ENCODE measurements at regions not wholly inside any gene's neighbourhood (a gene's known extent, or its start where the extent isn't known, plus 50 kb on each side); places are given as distances from the start of the nearest gene placed in this dataset.

DNA sequence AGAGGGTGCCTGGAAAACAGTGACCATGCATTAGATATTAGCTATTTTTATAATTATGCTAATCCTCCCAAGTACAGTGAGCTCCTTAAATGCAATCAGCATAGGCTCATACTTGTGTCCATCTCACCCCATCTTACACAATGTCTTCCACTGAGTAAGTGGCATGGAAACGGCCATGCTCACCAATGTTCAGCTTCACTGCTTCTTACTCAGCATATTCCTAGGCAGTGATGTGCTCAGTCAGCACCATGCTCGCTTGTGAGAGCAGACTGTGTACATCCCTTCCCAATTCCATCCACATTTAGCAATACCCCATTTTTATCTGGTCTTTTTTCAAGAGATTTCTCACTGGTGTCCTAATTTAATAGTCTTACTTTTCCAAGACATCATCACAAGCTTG lies 454.8 kb upstream of the SOX9 start (continued):
- TF ChIP-seq, protein P1, sequence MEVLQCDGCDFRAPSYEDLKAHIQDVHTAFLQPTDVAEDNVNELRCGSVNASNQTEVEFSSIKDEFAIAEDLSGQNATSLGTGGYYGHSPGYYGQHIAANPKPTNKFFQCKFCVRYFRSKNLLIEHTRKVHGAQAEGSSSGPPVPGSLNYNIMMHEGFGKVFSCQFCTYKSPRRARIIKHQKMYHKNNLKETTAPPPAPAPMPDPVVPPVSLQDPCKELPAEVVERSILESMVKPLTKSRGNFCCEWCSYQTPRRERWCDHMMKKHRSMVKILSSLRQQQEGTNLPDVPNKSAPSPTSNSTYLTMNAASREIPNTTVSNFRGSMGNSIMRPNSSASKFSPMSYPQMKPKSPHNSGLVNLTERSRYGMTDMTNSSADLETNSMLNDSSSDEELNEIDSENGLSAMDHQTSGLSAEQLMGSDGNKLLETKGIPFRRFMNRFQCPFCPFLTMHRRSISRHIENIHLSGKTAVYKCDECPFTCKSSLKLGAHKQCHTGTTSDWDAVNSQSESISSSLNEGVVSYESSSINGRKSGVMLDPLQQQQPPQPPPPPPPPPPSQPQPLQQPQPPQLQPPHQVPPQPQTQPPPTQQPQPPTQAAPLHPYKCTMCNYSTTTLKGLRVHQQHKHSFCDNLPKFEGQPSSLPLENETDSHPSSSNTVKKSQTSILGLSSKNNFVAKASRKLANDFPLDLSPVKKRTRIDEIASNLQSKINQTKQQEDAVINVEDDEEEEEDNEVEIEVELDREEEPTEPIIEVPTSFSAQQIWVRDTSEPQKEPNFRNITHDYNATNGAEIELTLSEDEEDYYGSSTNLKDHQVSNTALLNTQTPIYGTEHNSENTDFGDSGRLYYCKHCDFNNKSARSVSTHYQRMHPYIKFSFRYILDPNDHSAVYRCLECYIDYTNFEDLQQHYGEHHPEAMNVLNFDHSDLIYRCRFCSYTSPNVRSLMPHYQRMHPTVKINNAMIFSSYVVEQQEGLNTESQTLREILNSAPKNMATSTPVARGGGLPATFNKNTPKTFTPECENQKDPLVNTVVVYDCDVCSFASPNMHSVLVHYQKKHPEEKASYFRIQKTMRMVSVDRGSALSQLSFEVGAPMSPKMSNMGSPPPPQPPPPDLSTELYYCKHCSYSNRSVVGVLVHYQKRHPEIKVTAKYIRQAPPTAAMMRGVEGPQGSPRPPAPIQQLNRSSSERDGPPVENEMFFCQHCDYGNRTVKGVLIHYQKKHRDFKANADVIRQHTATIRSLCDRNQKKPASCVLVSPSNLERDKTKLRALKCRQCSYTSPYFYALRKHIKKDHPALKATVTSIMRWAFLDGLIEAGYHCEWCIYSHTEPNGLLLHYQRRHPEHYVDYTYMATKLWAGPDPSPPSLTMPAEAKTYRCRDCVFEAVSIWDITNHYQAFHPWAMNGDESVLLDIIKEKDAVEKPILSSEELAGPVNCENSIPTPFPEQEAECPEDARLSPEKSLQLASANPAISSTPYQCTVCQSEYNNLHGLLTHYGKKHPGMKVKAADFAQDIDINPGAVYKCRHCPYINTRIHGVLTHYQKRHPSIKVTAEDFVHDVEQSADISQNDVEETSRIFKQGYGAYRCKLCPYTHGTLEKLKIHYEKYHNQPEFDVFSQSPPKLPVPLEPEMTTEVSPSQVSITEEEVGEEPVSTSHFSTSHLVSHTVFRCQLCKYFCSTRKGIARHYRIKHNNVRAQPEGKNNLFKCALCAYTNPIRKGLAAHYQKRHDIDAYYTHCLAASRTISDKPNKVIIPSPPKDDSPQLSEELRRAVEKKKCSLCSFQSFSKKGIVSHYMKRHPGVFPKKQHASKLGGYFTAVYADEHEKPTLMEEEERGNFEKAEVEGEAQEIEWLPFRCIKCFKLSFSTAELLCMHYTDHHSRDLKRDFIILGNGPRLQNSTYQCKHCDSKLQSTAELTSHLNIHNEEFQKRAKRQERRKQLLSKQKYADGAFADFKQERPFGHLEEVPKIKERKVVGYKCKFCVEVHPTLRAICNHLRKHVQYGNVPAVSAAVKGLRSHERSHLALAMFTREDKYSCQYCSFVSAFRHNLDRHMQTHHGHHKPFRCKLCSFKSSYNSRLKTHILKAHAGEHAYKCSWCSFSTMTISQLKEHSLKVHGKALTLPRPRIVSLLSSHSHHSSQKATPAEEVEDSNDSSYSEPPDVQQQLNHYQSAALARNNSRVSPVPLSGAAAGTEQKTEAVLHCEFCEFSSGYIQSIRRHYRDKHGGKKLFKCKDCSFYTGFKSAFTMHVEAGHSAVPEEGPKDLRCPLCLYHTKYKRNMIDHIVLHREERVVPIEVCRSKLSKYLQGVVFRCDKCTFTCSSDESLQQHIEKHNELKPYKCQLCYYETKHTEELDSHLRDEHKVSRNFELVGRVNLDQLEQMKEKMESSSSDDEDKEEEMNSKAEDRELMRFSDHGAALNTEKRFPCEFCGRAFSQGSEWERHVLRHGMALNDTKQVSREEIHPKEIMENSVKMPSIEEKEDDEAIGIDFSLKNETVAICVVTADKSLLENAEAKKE (CRISPR knock-in tag; IDR thresholded peaks at IDR 0.05), result no peak
- TF ChIP-seq ZNF331 (CRISPR knock-in tag; IDR thresholded peaks at IDR 0.05; ENCODE audit: low read depth), result no peak

DNA sequence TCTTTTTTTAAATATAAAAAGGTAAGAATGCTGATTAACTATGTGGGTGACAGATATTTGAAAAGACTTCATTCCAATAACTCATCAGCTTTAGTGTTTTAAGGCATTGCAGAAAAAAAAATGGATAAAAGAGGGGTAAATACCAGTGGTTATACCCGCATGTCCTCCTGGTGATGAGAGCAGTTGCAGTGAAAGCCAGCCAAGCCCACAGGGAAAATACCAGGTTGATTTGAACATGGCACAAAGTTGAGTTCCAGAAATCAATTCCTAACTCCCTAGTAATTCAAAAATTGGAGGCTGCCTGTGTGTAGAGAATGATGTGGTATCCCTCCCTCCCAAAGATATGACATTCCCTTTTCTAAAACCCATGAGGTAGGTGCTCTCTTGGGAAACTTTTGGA lies 453.2 kb upstream of the SOX9 start:
- Mint-ChIP-seq H3K9me3 (peaks cover 5% of the 10 kb centered on the region; the same call in 1 of the 3 replicates), H3K4me1 (no peaks in the 10 kb centered on the region), H3K27me3 (ENCODE audit: insufficient read depth, low read depth, poor library complexity) (no peaks in the 10 kb centered on the region), H3K36me3 (ENCODE audit: low read depth) (no peaks in the 10 kb centered on the region), H3K4me3 (no peak overlapping the region), H3K27ac (no peak overlapping the region)
- Histone ChIP-seq H3F3A (replicated peaks; ENCODE audit: low read depth) (no peaks in the 10 kb centered on the region), H3K79me2 (replicated peaks; ENCODE audit: insufficient read depth) (no peaks in the 10 kb centered on the region), H3K9me2 (ENCODE audit: insufficient read depth) (no peaks in the 10 kb centered on the region), H3K36me3 (ENCODE audit: insufficient read depth) (no peaks in the 10 kb centered on the region), H3K4me3 (no peak overlapping the region), H4K20me1 (replicated peaks; ENCODE audit: insufficient read depth) (no peaks in the 10 kb centered on the region), H3K4me1 (ENCODE audit: insufficient read depth) (no peaks in the 10 kb centered on the region), H3K27me3 (ENCODE audit: insufficient read depth) (no peaks in the 10 kb centered on the region), H3K4me2 (no peak overlapping the region), H2AFZ (no peak overlapping the region), H3K27ac (ENCODE audit: low read depth) (no peak overlapping the region)
- TF ChIP-seq NANOG (IDR thresholded peaks at IDR 0.05; ENCODE audit: borderline replicate concordance) (no peak), STAT1 (IDR thresholded peaks at IDR 0.05; ENCODE audit: unreplicated experiment) (no peak), POLR2AphosphoS5 (IDR thresholded peaks at IDR 0.05; ENCODE audit: low read depth) (no peak), EZH2 (IDR thresholded peaks at IDR 0.05; ENCODE audit: low read depth, unreplicated experiment) (no peak), ZNF114 (CRISPR knock-in tag; IDR thresholded peaks at IDR 0.05) (no peak)
- TF ChIP-seq, protein P2, sequence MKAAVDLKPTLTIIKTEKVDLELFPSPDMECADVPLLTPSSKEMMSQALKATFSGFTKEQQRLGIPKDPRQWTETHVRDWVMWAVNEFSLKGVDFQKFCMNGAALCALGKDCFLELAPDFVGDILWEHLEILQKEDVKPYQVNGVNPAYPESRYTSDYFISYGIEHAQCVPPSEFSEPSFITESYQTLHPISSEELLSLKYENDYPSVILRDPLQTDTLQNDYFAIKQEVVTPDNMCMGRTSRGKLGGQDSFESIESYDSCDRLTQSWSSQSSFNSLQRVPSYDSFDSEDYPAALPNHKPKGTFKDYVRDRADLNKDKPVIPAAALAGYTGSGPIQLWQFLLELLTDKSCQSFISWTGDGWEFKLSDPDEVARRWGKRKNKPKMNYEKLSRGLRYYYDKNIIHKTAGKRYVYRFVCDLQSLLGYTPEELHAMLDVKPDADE (IDR thresholded peaks at IDR 0.05), result no peak
- no peak for DNase-seq (ENCODE audit: low spot score)
- no peak for ATAC-seq

Data from GM23338 (cell line).